GM12878 (cell line): ENCODE measurements at regions not wholly inside any gene's neighbourhood (a gene's known extent, or its start where the extent isn't known, plus 50 kb on each side); places are given as distances from the start of the nearest gene placed in this dataset.

Experiments used
- ATAC-seq: fragments of 200-7000 bp; cut with Tn5 transposase; 3 replicates; pipeline ENCODE4 v1.9.1; 2020; ENCODE audit warnings: mild to moderate bottlenecking, moderate library complexity
- BruUV-seq: library from RNA; stranded (reverse); fragments of 400-500 nt; replicated peaks from 2 replicates; lab custom pipeline; 2021; lab: Mats Ljungman, UMichigan
- CTCF ChIA-PET: fragments of 300-600 bp; sonication (Branson Sonifier 250); formaldehyde crosslinking; extraction: SDS; loops from one replicate; lab custom pipeline; 2021; ENCODE audit warnings: inconsistent platforms; lab: Yijun Ruan, JAX
- POLR2A ChIA-PET: fragments of 350-600 bp; formaldehyde crosslinking; extraction: SDS; loops from one replicate; lab custom pipeline; 2021; ENCODE audit warnings: inconsistent platforms; lab: Charles Lee
- RAD21 ChIA-PET: fragments of 300-600 bp; sonication (Branson Sonifier 250); formaldehyde crosslinking; loops from one replicate; lab custom pipeline; 2023; ENCODE audit warnings: antibody characterized with exemption; ENCODE audit not compliant: unreplicated experiment; lab: Charles Lee
- SMC1A ChIA-PET: fragments of 300-600 bp; sonication (Branson Sonifier 250); formaldehyde crosslinking; loops from one replicate; lab custom pipeline; 2023; ENCODE audit not compliant: unreplicated experiment, uncharacterized antibody; lab: Charles Lee
- DNase-seq: peaks from one replicate; pipeline ENCODE4 v3.0.0-alpha.2; 2011; ENCODE audit warnings: low read depth, low spot score
- FAIRE-seq: peaks from 3 replicates; lab custom pipeline; 2011; peaks lifted over from hg19 to GRCh38; lab: Jason Lieb, UNC
- H2AFZ ChIP-seq: 2 replicates; pipeline ENCODE4 v1.6.0; 2011; ENCODE audit warnings: low read depth, low read length, control low read depth; ENCODE audit not compliant: control insufficient read depth
- H3K27ac ChIP-seq: 2 replicates; pipeline ENCODE4 v1.5.1; 2011; ENCODE audit warnings: control low read depth; ENCODE audit not compliant: control insufficient read depth, insufficient read depth
- H3K27me3 ChIP-seq, 2 experiments: replicated peaks in 1 of 2; 2 replicates each; pipeline versions ENCODE4 v1.6.0 to v1.6.1; 2011; ENCODE audit warnings: low read length in 1 of 2; ENCODE audit not compliant: control insufficient read depth in 2 of 2, insufficient read depth in 2 of 2
- H3K36me3 ChIP-seq, 2 experiments: 2 replicates each; pipeline ENCODE4 v1.5.1; 2011; ENCODE audit warnings: low read length in 1 of 2; ENCODE audit not compliant: control insufficient read depth in 2 of 2, insufficient read depth in 2 of 2
- H3K4me1 ChIP-seq: 2 replicates; pipeline ENCODE4 v1.6.1; 2011; ENCODE audit warnings: mild to moderate bottlenecking, low read length, moderate library complexity, mixed read lengths; ENCODE audit not compliant: control insufficient read depth, insufficient read depth
- H3K4me2 ChIP-seq: 2 replicates; pipeline ENCODE4 v1.6.0; 2011; ENCODE audit warnings: control low read depth; ENCODE audit not compliant: control insufficient read depth, insufficient read depth
- H3K4me3 ChIP-seq: fragments of 200-600 bp; sonication (generic); 2 replicates; pipeline ENCODE4 v1.5.1; 2016
- H3K79me2 ChIP-seq: 2 replicates; pipeline ENCODE4 v1.6.0; 2011; ENCODE audit warnings: low read length; ENCODE audit not compliant: control insufficient read depth, insufficient read depth
- H3K9ac ChIP-seq: 2 replicates; pipeline ENCODE4 v1.8.0; 2011; ENCODE audit warnings: low read length, control low read depth, mixed read lengths; ENCODE audit not compliant: control insufficient read depth, insufficient read depth
- H3K9me3 ChIP-seq: replicated peaks from 3 replicates; pipeline ENCODE4 v1.5.1; 2011; ENCODE audit warnings: mild to moderate bottlenecking, low read length; ENCODE audit not compliant: control insufficient read depth, insufficient read depth
- H4K20me1 ChIP-seq: 2 replicates; pipeline ENCODE4 v1.6.0; 2011; ENCODE audit not compliant: control insufficient read depth, insufficient read depth
- CBFB ChIP-seq: IDR thresholded peaks from 2 replicates; pipeline ENCODE4 v1.6.1; 2016; ENCODE audit warnings: antibody characterized with exemption, low read depth
- CBX5 ChIP-seq: sonication (generic); IDR thresholded peaks from 2 replicates; pipeline ENCODE4 v1.6.1; 2016; ENCODE audit warnings: low read depth, moderate library complexity, mild to moderate bottlenecking, inconsistent platforms
- CEBPB ChIP-seq, 2 experiments: fragments of 150-350 bp in 1 of 2; IDR thresholded peaks; 2 replicates each; pipeline ENCODE4 v1.6.1; 2012 to 2014; ENCODE audit warnings: low read depth in 2 of 2, low read length in 2 of 2, borderline replicate concordance in 1 of 2, inconsistent platforms in 1 of 2
- HDGF ChIP-seq: fragments of 450-650 bp; IDR thresholded peaks from 2 replicates; pipeline ENCODE4 v1.6.1; 2016; ENCODE audit warnings: antibody characterized with exemption
- KDM1A ChIP-seq: fragments of 200-600 bp; sonication (generic); IDR thresholded peaks from 2 replicates; pipeline ENCODE4 v1.6.1; 2016; ENCODE audit warnings: borderline replicate concordance
- NFXL1 ChIP-seq: fragments of 450-650 bp; IDR thresholded peaks from 2 replicates; pipeline ENCODE4 v1.6.1; 2017; ENCODE audit warnings: antibody characterized with exemption, mild to moderate bottlenecking, borderline replicate concordance
- NR2C2 ChIP-seq: IDR thresholded peaks from 2 replicates; pipeline ENCODE4 v1.6.1; 2011; ENCODE audit warnings: borderline replicate concordance, low read depth; ENCODE audit not compliant: control insufficient read depth, insufficient read length
- SP1 ChIP-seq: IDR thresholded peaks from one replicate; pipeline ENCODE4 v1.6.1; 2011; ENCODE audit warnings: low read depth, low read length
- TCF12 ChIP-seq: IDR thresholded peaks from 2 replicates; pipeline ENCODE4 v1.6.1; 2011; ENCODE audit warnings: low read depth, mild to moderate bottlenecking, low read length
- WGBS: methylation state at CpG from one replicate; pipeline ENCODE4 v1.1.6; 2016; ENCODE audit warnings: low lambda C conversion rate; ENCODE audit not compliant: insufficient replicate concordance, insufficient coverage; ENCODE audit errors: missing lambda C conversion rate; 5-methylcytosine and 5-hydroxymethylcytosine counted together
- in situ Hi-C: fragments of 300-500 bp; cut with MboI; formaldehyde crosslinking; loops from 9 replicates; pipeline ENCODE4 v1.14.3; 2018; ENCODE audit warnings: mixed read lengths
- intact Hi-C: fragments of 100-400 bp; cut with micrococcal nuclease; formaldehyde crosslinking; loops from one replicate; pipeline ENCODE4 v1.14.2; 2022; ENCODE audit not compliant: unreplicated experiment
- TF ChIP-seq, protein P1 (sequence below): IDR thresholded peaks from 2 replicates; pipeline ENCODE4 v1.6.1; 2011; ENCODE audit warnings: borderline replicate concordance, low read depth, mild to moderate bottlenecking, moderate library complexity, low read length; ENCODE audit not compliant: insufficient read depth, poor library complexity, severe bottlenecking

DNA sequence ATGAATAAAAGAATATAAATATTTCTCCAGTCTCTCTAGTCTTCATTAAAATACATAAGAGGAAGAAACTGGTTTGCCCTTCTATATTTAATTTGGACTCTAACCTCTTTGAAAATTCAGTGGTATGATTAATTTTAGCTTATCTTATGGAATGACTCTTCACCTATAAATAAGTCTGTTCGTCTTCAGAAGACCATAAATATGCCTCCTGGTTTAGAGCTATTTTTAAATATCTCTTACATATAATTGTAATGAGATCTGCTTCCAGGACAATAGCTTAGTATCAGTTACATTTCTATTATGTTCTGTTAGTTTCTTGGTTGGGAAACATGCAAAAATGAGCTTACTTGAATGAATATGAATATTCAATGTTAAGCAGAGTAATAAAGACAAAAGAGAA, 257.5 kb upstream of the HMGA2 start (continued):
- TF ChIP-seq, protein P1, sequence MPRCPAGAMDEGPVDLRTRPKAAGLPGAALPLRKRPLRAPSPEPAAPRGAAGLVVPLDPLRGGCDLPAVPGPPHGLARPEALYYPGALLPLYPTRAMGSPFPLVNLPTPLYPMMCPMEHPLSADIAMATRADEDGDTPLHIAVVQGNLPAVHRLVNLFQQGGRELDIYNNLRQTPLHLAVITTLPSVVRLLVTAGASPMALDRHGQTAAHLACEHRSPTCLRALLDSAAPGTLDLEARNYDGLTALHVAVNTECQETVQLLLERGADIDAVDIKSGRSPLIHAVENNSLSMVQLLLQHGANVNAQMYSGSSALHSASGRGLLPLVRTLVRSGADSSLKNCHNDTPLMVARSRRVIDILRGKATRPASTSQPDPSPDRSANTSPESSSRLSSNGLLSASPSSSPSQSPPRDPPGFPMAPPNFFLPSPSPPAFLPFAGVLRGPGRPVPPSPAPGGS: no peak
- TF ChIP-seq NFXL1 (no peak), CEBPB (IDR thresholded peaks at IDR 0.05; ENCODE audit: borderline replicate concordance in 1 of 2, low read depth in 2 of 2, low read length in 2 of 2) (no peak), CBX5 (no peak)
- TF ChIP-seq, all 136 proteins: peak for 0

DNA sequence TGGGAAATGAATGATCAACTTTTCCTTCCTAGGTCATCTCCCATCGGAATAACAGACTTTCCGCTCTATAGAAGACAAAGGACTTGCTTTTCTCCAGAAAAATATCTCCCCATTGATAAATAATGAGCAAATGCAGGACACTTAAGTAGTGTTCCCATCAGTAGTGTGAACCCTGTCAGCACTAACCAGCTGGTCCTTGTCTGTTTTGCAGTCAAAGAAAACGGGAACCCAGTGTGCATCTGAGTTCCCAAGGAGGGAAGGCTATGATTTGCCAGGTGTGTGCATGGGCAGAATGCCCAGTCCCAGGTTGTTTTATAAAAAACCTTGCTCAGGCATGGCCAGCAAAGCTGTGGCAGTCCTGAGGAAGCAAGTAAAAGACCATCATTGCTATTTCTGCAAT, 256.5 kb upstream of the HMGA2 start:
- ChIA-PET CTCF (no interaction called here), POLR2A (no interaction called here), SMC1A (no interaction called here), RAD21 (no interaction called here)
- peaks cover 0 to 2% of the 10 kb centered on the region in 2 experiments; a peak in 1 of 4 replicates for H3K27me3 ChIP-seq
- FAIRE-seq: no peak
- H3K4me1 ChIP-seq: no peaks in the 10 kb centered on the region
- intact Hi-C loops: no loop called here
- H3K4me2 ChIP-seq: no peak overlapping the region
- no peak overlapping the region for H2AFZ ChIP-seq
- H3K36me3 ChIP-seq: no peaks in the 10 kb centered on the region
- H3K9ac ChIP-seq: no peak overlapping the region
- no peak for DNase-seq
- TF ChIP-seq HDGF (no peak), CBFB (no peak), SP1 (no peak), NR2C2 (no peak), TCF12 (no peak), KDM1A (no peak)
- no peak for ATAC-seq
- H3K79me2 ChIP-seq: no peaks in the 10 kb centered on the region
- no peak overlapping the region for H3K4me3 ChIP-seq
- H3K9me3 ChIP-seq: no peaks in the 10 kb centered on the region
- BruUV-seq: no TSS peak
- WGBS: 33% methylated on average over 3 of the region's 3 CpGs
- H3K27ac ChIP-seq: no peak overlapping the region
- in situ Hi-C loops: no loop called here
- no peaks in the 10 kb centered on the region for H4K20me1 ChIP-seq
